NCI-H2196 treated with DMSO at 0.1 percent for 48 hours (cell line): ENCODE measurements at regions not wholly inside any gene's neighbourhood (a gene's known extent, or its start where the extent isn't known, plus 50 kb on each side); places are given as distances from the start of the nearest gene placed in this dataset.
"Not testable (repeated sequence)": the region's sequence is repeated elsewhere in the genome, so short reads cannot be mapped to it uniquely, and the experiment has no call there.

ENCODE experiments used
- DNase-seq: peaks from one replicate; lab custom pipeline; 2025; ENCODE audit not compliant: unreplicated experiment; lab: John Stamatoyannopoulos, UW

- no peak for DNase-seq
These were observed 242.7 kb downstream of the ASXL3 start for GRCh38 chr18:33820517-33821371.

GRCh38 chr18:33819692-33820343 is 241.8 kb downstream of the ASXL3 start:
- not testable (repeated sequence) for DNase-seq

GRCh38 chr18:33818145-33818544 is 240.1 kb downstream of the ASXL3 start:
- no peak for DNase-seq

- DNase-seq = no peak
These were observed 239.1 kb downstream of the ASXL3 start for GRCh38 chr18:33817096-33817495.

- no peak for DNase-seq
These were observed 236.5 kb downstream of the ASXL3 start for GRCh38 chr18:33814546-33814945.

GRCh38 chr18:33812186-33812585 is 234.2 kb downstream of the ASXL3 start:
- DNase-seq = no peak

GRCh38 chr18:33805592-33805991 is 227.6 kb downstream of the ASXL3 start:
- DNase-seq = peak; percentile 58

GRCh38 chr18:33804258-33804657 is 226.2 kb downstream of the ASXL3 start:
- DNase-seq = no peak

GRCh38 chr18:33803636-33804035 is 225.6 kb downstream of the ASXL3 start:
- DNase-seq = no peak

GRCh38 chr18:33802955-33803354 is 224.9 kb downstream of the ASXL3 start:
- DNase-seq = peak; percentile 97
